Activated CD4-positive, alpha-beta T cell treated with anti-CD3 and anti-CD28 coated beads, Interleukin-2, amount 10 ng/mL, durations not matched to agents 7 days and 5 days (primary cell): ENCODE measurements at regions not wholly inside any gene's neighbourhood (a gene's known extent, or its start where the extent isn't known, plus 50 kb on each side); places are given as distances from the start of the nearest gene placed in this dataset.
A peak's percentile ranks its signal among the peaks of the same experiment; 100 is the strongest.

Source experiments
- CTCF ChIA-PET: fragments of 350-600 bp; sonication (Branson Sonifier 250); formaldehyde crosslinking; loops from one replicate; lab custom pipeline; 2021; ENCODE audit warnings: antibody characterized with exemption; lab: Charles Lee
- POLR2A ChIA-PET: fragments of 350-600 bp; sonication (Branson Sonifier 250); formaldehyde crosslinking; loops from one replicate; lab custom pipeline; 2021; ENCODE audit warnings: antibody characterized with exemption; lab: Charles Lee
- DNase-seq: peaks from one replicate; pipeline ENCODE4 v3.0.0-alpha.2; 2020
- H3K27ac Mint-ChIP-seq: one replicate; pipeline ENCODE4 v1.8.0; 2021; ENCODE audit warnings: mild to moderate bottlenecking, moderate library complexity, mixed read lengths
- H3K27me3 Mint-ChIP-seq: one replicate; pipeline ENCODE4 v1.8.0; 2021; ENCODE audit warnings: mixed read lengths
- H3K36me3 Mint-ChIP-seq: one replicate; pipeline ENCODE4 v1.8.0; 2021; ENCODE audit warnings: low read depth, mixed read lengths
- H3K4me1 Mint-ChIP-seq: one replicate; pipeline ENCODE4 v1.8.0; 2021; ENCODE audit warnings: mixed read lengths
- H3K4me3 Mint-ChIP-seq: one replicate; pipeline ENCODE4 v1.8.0; 2021; ENCODE audit warnings: mild to moderate bottlenecking, moderate library complexity, mixed read lengths
- H3K9me3 Mint-ChIP-seq: one replicate; pipeline ENCODE4 v1.8.0; 2021; ENCODE audit warnings: mixed read lengths

GRCh38 chr15:95843241-95843910 is 487.1 kb upstream of the NR2F2 start:
- peaks cover 2% of the 10 kb centered on the region for H3K27me3 Mint-ChIP-seq
- H3K4me1 Mint-ChIP-seq: peaks cover 53% of the 10 kb centered on the region
- CTCF ChIA-PET: no interaction called here
- H3K4me3 Mint-ChIP-seq: no peak overlapping the region
- peaks cover 20% of the 10 kb centered on the region for H3K36me3 Mint-ChIP-seq
- peaks cover 14% of the 10 kb centered on the region for H3K9me3 Mint-ChIP-seq
- DNase-seq: no peak
- POLR2A ChIA-PET: no interaction called here
- H3K27ac Mint-ChIP-seq: peak overlapping the region; percentile 42

- no peak overlapping the region for H3K4me3 Mint-ChIP-seq
- peaks cover 27% of the 10 kb centered on the region for H3K4me1 Mint-ChIP-seq
- DNase-seq: no peak
- ChIA-PET CTCF (no interaction called here), POLR2A (no interaction called here)
- peaks cover 6% of the 10 kb centered on the region for H3K9me3 Mint-ChIP-seq
- H3K27me3 Mint-ChIP-seq: peaks cover 22% of the 10 kb centered on the region
- H3K36me3 Mint-ChIP-seq: peaks cover 4% of the 10 kb centered on the region
- no peak overlapping the region for H3K27ac Mint-ChIP-seq
Observed at GRCh38 chr15:95845862-95846515, 484.5 kb upstream of the NR2F2 start.

- POLR2A ChIA-PET: no interaction called here
- H3K9me3 Mint-ChIP-seq: peaks cover 6% of the 10 kb centered on the region
- no peaks in the 10 kb centered on the region for H3K36me3 Mint-ChIP-seq
- H3K27ac Mint-ChIP-seq: no peak overlapping the region
- H3K27me3 Mint-ChIP-seq: peaks cover 29% of the 10 kb centered on the region
- CTCF ChIA-PET: no interaction called here
- no peak overlapping the region for H3K4me3 Mint-ChIP-seq
- DNase-seq: no peak
- H3K4me1 Mint-ChIP-seq: peaks cover 14% of the 10 kb centered on the region
Observed at GRCh38 chr15:95848126-95848525, 482.4 kb upstream of the NR2F2 start.

- ChIA-PET POLR2A (no interaction called here), CTCF (no interaction called here)
- H3K4me1 Mint-ChIP-seq: peaks cover 3% of the 10 kb centered on the region
- no peak overlapping the region for H3K27ac Mint-ChIP-seq
- no peak overlapping the region for H3K4me3 Mint-ChIP-seq
- H3K27me3 Mint-ChIP-seq: peaks cover 47% of the 10 kb centered on the region
- no peak for DNase-seq
- H3K9me3 Mint-ChIP-seq: no peaks in the 10 kb centered on the region
- H3K36me3 Mint-ChIP-seq: no peaks in the 10 kb centered on the region
Observed at GRCh38 chr15:95850837-95851236, 479.7 kb upstream of the NR2F2 start.

DNA sequence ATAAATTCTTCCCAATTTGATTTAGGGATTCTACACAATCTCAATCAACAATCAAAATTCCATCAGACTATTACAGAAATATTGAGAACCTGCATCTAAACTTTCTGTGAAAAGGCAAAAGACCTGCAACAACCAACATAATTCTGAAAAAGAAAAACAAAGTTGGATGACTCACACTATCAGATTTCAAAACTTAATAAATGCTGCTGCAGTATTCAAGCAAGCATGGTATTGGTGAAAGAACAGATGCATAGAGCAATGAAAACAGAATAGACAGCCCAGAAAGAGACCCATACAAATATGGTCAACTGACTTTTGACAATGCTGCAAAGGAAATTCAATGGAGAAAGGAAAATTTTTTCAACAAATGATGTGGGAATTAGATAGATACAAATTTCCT is 477.1 kb upstream of the NR2F2 start:
- Mint-ChIP-seq H3K27ac (no peak overlapping the region), H3K9me3 (no peaks in the 10 kb centered on the region), H3K27me3 (peaks cover 63% of the 10 kb centered on the region), H3K4me1 (no peaks in the 10 kb centered on the region), H3K4me3 (no peak overlapping the region), H3K36me3 (no peaks in the 10 kb centered on the region)
- no peak for DNase-seq
- ChIA-PET CTCF (no interaction called here), POLR2A (no interaction called here)

GRCh38 chr15:95857124-95857757 is 473.3 kb upstream of the NR2F2 start:
- Mint-ChIP-seq H3K27me3 (peaks cover 66% of the 10 kb centered on the region), H3K9me3 (no peaks in the 10 kb centered on the region), H3K36me3 (no peaks in the 10 kb centered on the region), H3K27ac (no peak overlapping the region), H3K4me3 (no peak overlapping the region), H3K4me1 (no peaks in the 10 kb centered on the region)
- ChIA-PET CTCF (no interaction called here), POLR2A (no interaction called here)
- no peak for DNase-seq

DNA sequence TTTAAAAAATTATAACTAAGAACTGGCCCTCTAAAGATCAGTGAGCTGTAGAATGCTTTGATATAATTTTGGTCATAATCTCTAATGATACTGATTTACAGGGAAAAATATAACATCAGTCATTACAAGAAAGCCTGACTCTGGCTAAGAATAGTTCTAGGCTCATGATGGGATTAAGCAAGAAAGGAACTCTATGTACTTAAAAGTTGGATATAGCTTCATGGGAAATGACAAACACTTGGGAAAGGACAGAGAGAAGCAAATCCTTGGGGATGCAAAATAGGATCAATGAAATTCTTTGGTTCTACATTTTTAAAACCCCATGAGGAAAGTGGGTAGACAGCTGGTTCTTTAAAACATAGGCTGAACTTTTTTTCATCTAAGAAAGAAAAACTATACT is 472.7 kb upstream of the NR2F2 start:
- no peaks in the 10 kb centered on the region for H3K4me1 Mint-ChIP-seq
- peaks cover 67% of the 10 kb centered on the region for H3K27me3 Mint-ChIP-seq
- POLR2A ChIA-PET: no interaction called here
- H3K4me3 Mint-ChIP-seq: no peak overlapping the region
- no peak for DNase-seq
- H3K36me3 Mint-ChIP-seq: no peaks in the 10 kb centered on the region
- CTCF ChIA-PET: no interaction called here
- H3K27ac Mint-ChIP-seq: no peak overlapping the region
- H3K9me3 Mint-ChIP-seq: no peaks in the 10 kb centered on the region

GRCh38 chr15:95860406-95860805 is 470.1 kb upstream of the NR2F2 start:
- peaks cover 15% of the 10 kb centered on the region for H3K4me1 Mint-ChIP-seq
- peaks cover 2% of the 10 kb centered on the region for H3K36me3 Mint-ChIP-seq
- ChIA-PET POLR2A (no interaction called here), CTCF (interaction anchor here (0.9 kb wide), 1 partner anchor 16 kb away, joined by 3 read pairs; no protein-coding TSS in a partner anchor)
- no peak overlapping the region for H3K4me3 Mint-ChIP-seq
- H3K27me3 Mint-ChIP-seq: peaks cover 59% of the 10 kb centered on the region
- H3K27ac Mint-ChIP-seq: no peak overlapping the region
- no peaks in the 10 kb centered on the region for H3K9me3 Mint-ChIP-seq
- no peak for DNase-seq

DNA sequence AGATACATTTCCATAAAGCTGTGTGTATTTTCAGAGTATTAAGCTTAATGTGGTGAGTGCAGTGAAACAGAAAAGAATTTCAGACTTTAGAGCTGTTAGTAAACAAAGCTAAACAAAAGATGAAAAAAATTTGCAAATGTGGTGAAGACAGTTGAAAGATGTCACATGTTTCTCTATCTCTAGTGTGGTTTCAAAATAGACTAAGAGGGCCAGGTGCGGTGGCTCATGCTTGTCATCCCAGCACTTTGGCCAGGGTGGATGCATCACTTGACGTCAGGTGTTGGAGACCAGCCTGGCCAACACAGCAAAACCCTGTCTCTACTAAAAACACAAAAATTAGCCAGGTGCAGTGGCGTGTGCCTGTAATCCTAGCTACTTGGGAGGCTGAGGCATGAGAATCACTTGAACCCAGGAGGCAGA is 466.0 kb upstream of the NR2F2 start:
- peak overlapping the region; percentile 72 for H3K27ac Mint-ChIP-seq

DNA sequence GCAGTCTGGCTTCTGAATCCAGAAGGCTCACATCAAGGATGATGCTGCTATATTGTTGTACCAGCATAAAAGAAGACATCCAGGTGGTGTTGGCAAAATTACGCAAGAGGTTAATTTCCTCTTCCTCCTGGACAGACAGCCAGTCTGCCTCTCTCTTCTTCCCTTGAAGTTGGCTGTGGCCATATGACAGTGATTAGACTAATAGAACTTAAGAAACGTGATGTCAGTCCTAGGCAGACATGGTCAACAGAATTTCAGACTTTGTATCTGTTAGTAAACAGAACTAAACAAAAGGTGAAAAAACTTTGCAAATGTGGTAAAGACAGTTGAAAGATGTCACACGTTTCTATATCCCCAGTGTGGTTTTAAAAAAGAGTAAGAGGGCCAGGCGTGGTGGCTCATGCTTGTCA is 465.2 kb upstream of the NR2F2 start:
- H3K27me3 Mint-ChIP-seq: peaks cover 43% of the 10 kb centered on the region
- H3K27ac Mint-ChIP-seq: peak overlapping the region; percentile 48
- POLR2A ChIA-PET: no interaction called here

More for the DNA sequence above, 466.0 kb upstream of the NR2F2 start:
- H3K27me3 Mint-ChIP-seq: peaks cover 51% of the 10 kb centered on the region
- peaks cover 4% of the 10 kb centered on the region for H3K9me3 Mint-ChIP-seq
- H3K36me3 Mint-ChIP-seq: peaks cover 5% of the 10 kb centered on the region
- H3K4me1 Mint-ChIP-seq: peaks cover 49% of the 10 kb centered on the region
- ChIA-PET CTCF (no interaction called here), POLR2A (no interaction called here)
- DNase-seq: peak; percentile 39
- H3K4me3 Mint-ChIP-seq: no peak overlapping the region

GRCh38 chr15:95866711-95867440 is 463.6 kb upstream of the NR2F2 start:
- Mint-ChIP-seq H3K4me1 (peaks cover 72% of the 10 kb centered on the region), H3K27ac (no peak overlapping the region), H3K4me3 (no peak overlapping the region), H3K9me3 (peaks cover 7% of the 10 kb centered on the region), H3K36me3 (peaks cover 11% of the 10 kb centered on the region), H3K27me3 (peaks cover 36% of the 10 kb centered on the region)
- DNase-seq: no peak
- ChIA-PET CTCF (no interaction called here), POLR2A (no interaction called here)

More for the DNA sequence above, 465.2 kb upstream of the NR2F2 start:
- H3K4me1 Mint-ChIP-seq: peaks cover 58% of the 10 kb centered on the region
- peaks cover 4% of the 10 kb centered on the region for H3K9me3 Mint-ChIP-seq
- no peak for DNase-seq
- CTCF ChIA-PET: no interaction called here
- H3K4me3 Mint-ChIP-seq: no peak overlapping the region
- peaks cover 5% of the 10 kb centered on the region for H3K36me3 Mint-ChIP-seq

- peaks cover 15% of the 10 kb centered on the region for H3K9me3 Mint-ChIP-seq
- H3K4me3 Mint-ChIP-seq: no peak overlapping the region
- H3K27ac Mint-ChIP-seq: peak overlapping the region; percentile 34
- peaks cover 38% of the 10 kb centered on the region for H3K27me3 Mint-ChIP-seq
- ChIA-PET POLR2A (no interaction called here), CTCF (no interaction called here)
- H3K4me1 Mint-ChIP-seq: peaks cover 79% of the 10 kb centered on the region
- no peak for DNase-seq
- H3K36me3 Mint-ChIP-seq: peaks cover 11% of the 10 kb centered on the region
Observed at GRCh38 chr15:95868450-95868849, 462.1 kb upstream of the NR2F2 start.

DNA sequence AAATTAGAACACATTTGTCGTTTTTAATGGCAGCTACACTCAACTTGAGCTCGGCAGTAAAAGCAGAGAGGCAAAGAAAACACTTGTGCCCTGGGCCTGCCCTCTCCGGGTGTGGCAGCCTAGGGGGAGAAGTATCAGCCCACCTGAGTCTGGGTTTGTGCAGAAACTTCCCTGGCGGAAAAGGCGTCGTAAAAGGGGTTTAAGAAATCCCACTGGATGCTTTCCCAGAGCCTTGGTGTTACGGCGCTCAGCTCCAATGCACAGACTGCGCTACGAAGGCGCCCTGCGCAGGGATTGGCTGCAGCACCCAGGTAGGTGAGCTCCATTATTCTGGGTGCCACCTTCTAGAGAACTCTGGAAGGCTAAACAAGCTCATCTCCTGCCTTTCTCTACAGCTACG is 461.5 kb upstream of the NR2F2 start:
- ChIA-PET POLR2A (no interaction called here), CTCF (interaction anchor here (0.9 kb wide), 1 partner anchor 14 kb away, joined by 3 read pairs; no protein-coding TSS in a partner anchor)
- Mint-ChIP-seq H3K4me3 (no peak overlapping the region), H3K36me3 (peaks cover 11% of the 10 kb centered on the region), H3K27ac (peak overlapping the region; percentile 34), H3K9me3 (peaks cover 18% of the 10 kb centered on the region), H3K4me1 (peaks cover 78% of the 10 kb centered on the region), H3K27me3 (peaks cover 38% of the 10 kb centered on the region)
- DNase-seq: no peak
